ENCODE measurements at regions not wholly inside any gene's neighbourhood (a gene's known extent, or its start where the extent isn't known, plus 50 kb on each side); places are given as distances from the start of the nearest gene placed in this dataset.
A peak's percentile ranks its signal among the peaks of the same experiment; 100 is the strongest.
"Not testable (repeated sequence)": the region's sequence is repeated elsewhere in the genome, so short reads cannot be mapped to it uniquely, and the experiment has no call there.

- DNase-seq: peak in 1 of 2 experiments; percentile 29
Measured at GRCh38 chr1:146401281-146401825, 172.5 kb upstream of the NOTCH2NLA start.

DNA sequence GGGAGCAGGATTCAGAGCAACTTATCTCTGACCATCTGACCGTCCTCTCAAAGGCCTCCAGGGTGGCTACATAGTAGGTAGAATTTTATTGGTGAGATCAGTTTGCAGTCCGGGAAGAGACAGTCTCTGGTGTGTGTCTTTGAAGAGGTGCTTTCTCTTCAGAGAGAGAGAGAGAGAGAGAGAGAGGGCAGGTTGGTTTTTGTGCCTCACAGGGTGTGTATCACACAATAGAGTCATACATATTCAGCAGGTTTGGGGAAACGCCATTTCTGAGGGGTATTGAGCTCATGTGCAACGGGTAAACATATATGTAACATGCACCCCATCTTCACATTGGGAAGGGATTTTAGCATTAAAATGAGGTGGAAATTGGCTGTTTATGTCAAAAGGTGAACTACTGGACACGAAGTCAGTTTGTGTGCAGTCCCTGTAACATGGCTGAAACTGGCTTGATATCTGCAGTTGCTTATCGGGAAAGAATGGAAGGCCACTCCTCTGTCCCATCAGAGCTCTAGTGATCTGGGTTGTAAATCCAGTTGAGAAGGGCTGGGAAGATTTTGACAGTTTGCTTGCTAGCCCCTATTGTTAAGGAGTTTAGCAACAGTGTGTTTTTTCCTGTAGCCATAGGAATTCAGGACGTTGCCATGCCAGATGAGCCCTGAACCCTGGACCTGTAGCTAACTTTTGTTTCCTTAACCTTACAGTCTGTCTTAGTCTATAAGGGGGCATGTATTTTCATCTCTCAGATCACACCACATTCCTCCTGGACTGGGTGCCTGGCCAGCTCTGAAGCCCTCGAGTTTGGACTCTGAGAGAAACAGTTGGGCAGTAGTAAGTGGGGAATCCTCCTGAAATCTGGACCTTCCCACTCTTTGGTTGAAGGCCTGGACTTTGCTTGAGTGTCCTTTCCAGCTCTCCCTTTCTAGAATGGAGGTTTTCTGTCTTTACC is 171.6 kb upstream of the NOTCH2NLA start:
- not testable (repeated sequence) for DNase-seq

DNA sequence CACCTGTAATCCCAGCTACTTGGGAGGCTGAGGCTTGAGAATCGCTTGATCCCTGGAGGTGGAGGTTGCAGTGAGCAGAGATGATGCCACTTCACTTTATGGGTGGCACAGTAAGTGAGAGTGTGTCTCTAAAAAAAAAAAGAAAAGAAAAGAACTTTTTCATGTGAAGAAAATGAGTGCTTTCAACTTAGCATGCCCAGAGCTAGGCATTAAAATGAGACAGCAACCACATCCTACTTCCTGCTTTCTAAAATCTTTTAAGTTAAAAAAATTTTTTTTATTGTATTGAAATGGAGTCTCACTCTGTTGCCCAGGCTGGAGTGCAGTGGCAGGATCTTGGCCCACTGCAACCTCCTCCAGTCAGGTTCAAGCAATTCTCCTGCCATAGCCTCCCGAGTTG is 170.4 kb upstream of the NOTCH2NLA start:
- DNase-seq: not testable (repeated sequence)

GRCh38 chr1:146396801-146397200 is 168.0 kb upstream of the NOTCH2NLA start:
- DNase-seq: not testable (repeated sequence)

DNA sequence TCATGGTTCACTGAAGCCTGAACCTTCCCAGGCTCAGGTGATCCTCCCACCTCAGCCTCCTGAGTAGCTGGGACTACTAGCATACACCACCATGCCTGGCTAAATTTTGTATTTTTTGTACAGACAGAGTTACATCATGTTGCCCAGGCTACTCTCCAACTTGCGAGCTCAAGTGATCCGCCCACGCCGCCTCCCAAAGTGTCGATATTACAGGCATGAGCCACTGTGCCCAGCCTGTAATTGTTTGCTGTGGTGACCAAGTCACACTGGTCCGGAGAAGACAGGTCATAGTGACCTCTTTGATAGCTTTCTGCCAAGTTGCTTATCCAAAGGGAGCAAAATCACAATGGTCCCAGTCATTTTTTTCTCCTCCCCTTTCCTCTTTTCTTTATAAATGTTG is 167.4 kb upstream of the NOTCH2NLA start:
- DNase-seq: not testable (repeated sequence)

DNA sequence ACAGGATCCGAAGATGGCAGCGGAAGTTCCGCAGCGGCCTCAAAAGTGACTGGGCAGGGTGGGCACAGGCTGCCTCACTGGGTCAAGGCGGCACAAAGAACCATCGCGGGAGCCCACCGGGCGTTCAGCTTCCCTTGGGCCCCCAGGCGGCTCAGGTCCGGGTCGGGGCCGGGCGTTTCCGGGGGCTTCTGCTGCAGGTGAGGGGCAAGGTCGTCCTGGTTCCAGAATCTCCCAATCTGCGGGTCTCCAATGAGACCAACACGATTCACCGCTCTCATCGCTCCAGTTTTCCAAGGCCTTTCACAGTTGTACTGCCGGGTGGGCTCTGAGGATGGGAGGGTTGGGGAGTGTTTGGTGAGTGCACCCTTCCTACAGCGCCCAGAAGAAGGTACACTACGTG is 165.0 kb upstream of the NOTCH2NLA start:
- not testable (repeated sequence) for DNase-seq

- not testable (repeated sequence) for DNase-seq
Measured at GRCh38 chr1:146393154-146393553, 164.3 kb upstream of the NOTCH2NLA start.

- DNase-seq: not testable (repeated sequence)
Measured at GRCh38 chr1:146389178-146389577, 160.4 kb upstream of the NOTCH2NLA start.

GRCh38 chr1:146387750-146388469 is 159.1 kb upstream of the NOTCH2NLA start:
- not testable (repeated sequence) for DNase-seq

DNA sequence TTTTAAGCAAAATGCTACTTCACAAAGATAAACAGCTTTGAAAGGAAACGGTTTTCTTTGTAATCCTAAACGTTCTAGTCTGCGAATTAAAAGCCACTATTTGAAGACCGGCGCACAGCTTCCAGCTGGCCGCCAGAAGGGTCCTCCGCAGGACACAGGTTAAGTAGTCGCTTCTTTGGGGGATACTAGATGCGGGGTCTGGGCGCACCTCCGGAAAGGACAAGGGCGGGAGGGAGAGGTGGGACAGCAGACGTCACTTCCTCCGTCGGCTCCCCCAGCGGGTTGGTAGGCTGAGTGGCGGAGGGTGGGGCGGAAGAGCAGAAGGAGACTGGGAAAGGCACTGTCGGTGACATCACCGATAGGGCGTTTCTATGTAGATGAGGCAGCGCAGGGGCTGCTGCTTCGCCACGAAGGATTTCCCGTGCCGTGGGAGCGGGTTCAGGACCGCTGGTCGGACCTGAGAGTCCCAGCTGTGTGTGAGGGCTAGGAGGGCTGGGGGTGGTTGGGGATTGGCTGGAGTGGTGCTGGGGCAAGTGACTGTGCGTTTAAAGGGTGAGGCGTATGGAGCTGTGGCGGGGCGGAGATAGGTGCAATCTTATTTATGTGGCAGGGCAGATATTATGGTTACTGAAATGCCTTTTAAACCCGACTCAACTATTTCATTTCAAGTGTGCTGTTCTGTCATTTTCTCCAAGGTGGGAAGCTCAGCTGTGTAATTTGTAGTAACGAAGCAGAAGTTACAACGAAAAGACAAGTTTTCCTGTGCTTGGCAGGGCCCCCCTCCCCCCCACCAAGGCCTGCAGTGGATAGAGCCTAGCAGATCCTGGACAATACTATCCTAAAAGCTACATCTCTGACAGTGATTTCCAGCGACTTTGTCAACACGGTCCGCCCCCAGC is 158.3 kb upstream of the NOTCH2NLA start:
- DNase-seq: peak; percentile 91 to 97

- DNase-seq: not testable (repeated sequence)
Measured at GRCh38 chr1:146381196-146381595, 152.4 kb upstream of the NOTCH2NLA start.

GRCh38 chr1:146376708-146377496 is 148.1 kb upstream of the NOTCH2NLA start:
- peak; percentile 96 to 99 for DNase-seq

GRCh38 chr1:146376309-146376707 is 147.5 kb upstream of the NOTCH2NLA start:
- DNase-seq: peak; percentile 84 to 91

- not testable (repeated sequence) for DNase-seq
Measured at GRCh38 chr1:146375108-146375507, 146.3 kb upstream of the NOTCH2NLA start.

DNA sequence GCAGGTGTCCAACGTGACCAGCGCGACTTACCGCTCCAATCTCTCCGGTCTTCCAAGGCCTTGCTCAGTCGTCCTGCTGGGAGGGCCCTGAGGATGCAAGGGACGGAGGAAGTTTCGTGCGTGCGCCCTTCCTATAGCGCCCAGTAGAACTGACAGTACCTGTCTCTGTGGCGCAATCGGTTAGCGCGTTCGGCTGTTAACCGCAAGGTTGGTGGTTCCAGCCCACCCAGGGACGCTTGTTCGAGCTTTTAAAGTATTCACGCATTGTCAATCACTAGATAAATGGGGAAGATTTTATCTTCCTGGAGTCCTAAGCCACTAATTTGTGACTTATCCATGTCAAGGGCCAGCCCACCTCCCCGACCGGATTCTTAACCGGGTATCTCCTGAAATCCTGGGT is 141.1 kb upstream of the NOTCH2NLA start:
- peak; percentile 63 to 83 for DNase-seq

DNA sequence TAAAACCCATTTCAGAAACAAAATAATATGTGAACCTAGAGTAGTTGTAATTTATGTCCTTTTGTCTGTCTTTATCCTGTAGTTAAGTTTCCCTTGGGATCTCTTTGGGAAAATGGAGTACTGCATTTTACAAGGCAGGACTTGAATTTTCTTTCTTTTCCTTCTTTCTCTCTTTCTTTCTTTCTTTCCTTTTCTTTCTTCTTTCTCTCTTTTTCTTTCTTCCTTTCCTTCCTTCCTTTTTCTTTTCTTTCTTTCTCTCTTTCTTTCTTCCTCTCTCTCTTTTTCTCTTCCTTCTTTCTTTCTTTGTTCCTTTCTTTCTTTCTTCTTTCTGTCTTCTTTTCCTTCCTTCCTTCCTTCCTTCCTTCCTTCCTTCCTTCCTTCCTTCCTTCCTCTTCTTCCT is 126.6 kb upstream of the NOTCH2NLA start:
- DNase-seq: not testable (repeated sequence)

DNA sequence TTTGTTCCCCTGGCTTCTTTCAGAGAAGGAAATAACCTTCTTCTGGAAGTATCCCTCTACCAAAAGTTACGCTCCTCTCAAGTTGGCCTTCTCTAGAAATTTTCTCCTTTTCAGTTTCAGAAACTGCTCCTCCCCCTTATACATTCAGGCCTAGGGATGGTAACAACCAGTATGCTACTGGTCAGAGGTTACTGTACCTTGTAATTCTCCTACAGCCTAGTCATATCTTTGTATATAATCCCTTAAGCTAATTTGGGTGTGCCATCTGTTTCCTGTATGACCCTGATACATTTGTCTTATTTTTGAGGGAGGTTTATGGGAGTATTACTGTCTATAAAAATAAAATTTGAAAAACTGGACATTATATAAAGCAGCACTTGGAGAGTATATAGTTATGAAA is 98.0 kb upstream of the NOTCH2NLA start:
- not testable (repeated sequence) for DNase-seq

- DNase-seq: not testable (repeated sequence)
Measured at GRCh38 chr1:146324463-146324862, 95.6 kb upstream of the NOTCH2NLA start.

GRCh38 chr1:146323302-146323701 is 94.5 kb upstream of the NOTCH2NLA start:
- DNase-seq: not testable (repeated sequence)

GRCh38 chr1:146322893-146323292 is 94.1 kb upstream of the NOTCH2NLA start:
- not testable (repeated sequence) for DNase-seq

- DNase-seq: not testable (repeated sequence)
Measured at GRCh38 chr1:146318715-146319114, 89.9 kb upstream of the NOTCH2NLA start.

All from NCI-H2081 (cell line).